Right renal cortex interstitium (tissue), 3 donors: ENCODE measurements at regions not wholly inside any gene's neighbourhood (a gene's known extent, or its start where the extent isn't known, plus 50 kb on each side); places are given as distances from the start of the nearest gene placed in this dataset.

ENCODE experiments used
- DNase-seq, 3 donors: peaks; one replicate each; pipeline ENCODE4 v3.0.0-alpha.2; 2013; ENCODE audit warnings: low read depth in 3 of 3, low spot score in 2 of 3

DNA sequence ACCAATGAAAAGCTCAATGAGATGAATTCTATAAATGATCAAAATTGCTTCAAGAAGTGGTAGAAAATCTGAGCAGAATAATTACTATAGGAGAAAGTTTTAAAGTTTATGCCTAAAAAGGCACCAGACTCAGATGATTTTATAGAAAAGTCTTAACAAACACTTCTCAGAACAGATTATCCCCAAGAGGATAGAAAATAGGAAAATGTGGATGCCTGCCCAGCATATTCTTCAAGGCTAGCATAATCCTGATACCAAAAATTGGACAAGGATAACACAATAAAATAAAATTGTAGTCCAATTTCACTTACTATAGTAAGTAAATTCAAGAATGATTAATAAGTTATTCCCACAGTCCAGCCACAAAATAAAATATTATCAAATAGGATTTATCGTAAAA is 397.0 kb downstream of the NR2F1-AS1 start:
- DNase-seq: no peak

DNA sequence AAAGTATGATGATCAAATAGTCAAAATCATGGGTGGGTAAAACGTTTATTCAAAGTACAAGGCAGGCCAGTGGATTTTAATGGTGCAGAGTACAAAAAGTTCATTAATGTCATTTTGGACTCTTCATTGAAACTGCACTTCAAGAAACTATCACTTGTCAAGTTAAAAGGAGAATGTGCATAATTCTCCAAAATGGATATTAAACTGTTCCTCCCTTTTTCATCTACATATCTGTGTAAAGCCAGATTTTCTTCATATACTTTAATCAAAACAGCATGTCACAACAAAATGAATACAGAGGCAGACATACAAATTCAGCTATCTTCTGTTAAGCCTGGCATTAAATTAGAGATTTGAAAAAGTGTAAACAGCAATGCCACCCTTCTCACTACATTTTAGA is 401.6 kb downstream of the NR2F1-AS1 start:
- no peak for DNase-seq

DNA sequence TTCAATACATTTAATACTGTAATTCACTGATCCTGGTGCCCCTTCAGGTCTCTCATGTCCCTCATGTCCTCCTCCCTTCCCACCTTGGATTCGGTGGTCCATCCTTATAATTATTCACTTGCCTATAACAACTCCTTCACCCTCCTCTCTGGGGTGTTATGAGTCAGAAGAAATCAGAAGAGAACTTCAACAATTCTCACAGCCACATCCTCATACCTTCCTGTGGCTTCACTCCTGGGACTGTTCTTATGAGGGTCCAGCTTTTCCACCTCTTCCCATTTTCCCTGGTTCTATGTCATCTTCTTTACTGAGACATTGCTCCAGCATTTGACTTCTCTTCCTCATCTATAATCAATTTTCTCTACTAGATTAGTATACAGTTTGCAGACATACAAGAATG is 406.1 kb downstream of the NR2F1-AS1 start:
- DNase-seq: no peak

GRCh38 chr5:93165559-93165958 is 415.5 kb downstream of the NR2F1-AS1 start:
- DNase-seq: no peak

GRCh38 chr5:93164690-93165089 is 416.3 kb downstream of the NR2F1-AS1 start:
- DNase-seq: no peak

- DNase-seq: no peak
Observed at GRCh38 chr5:93163010-93163663, 417.9 kb downstream of the NR2F1-AS1 start.

- DNase-seq: no peak
Observed at GRCh38 chr5:93161661-93162654, 419.1 kb downstream of the NR2F1-AS1 start.

DNA sequence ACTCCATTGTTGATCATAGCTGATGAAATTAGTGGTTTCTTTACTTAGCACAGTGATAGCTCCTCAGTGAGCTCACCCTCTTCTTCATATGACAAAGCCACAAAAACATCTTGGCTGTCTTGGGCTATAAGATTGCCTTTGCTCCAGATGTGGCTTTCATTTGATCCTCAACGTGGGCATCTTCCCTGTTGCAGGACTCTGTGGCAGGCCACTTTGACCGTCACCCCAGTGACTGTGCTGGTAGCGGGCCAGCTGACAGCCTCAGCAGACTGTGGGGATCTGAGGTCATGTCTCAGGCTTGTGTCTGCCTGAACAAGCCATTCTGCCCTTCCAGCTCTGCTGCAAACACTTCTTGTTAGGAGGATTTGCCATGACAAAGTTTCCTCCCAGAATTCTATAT is 422.2 kb downstream of the NR2F1-AS1 start:
- DNase-seq: no peak

DNA sequence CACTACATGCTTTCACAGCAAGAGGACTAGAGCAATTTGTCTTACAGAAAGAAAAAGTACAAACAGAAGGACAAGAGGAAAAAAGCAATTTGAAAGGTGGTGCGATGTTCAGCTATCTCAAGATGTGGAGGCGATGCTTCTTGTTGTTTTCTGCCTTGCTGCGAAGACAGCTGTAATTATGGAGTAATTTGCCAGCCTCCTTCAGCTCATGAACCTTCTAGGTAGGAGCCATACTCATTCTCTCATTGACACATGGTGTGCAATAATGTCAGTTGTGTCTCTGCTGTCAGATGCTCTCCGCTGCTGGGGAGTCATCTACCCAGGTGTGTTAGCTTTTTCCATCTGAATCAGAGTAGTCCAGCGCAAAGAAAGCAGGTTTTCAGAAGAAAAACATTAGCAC is 424.5 kb downstream of the NR2F1-AS1 start:
- no peak for DNase-seq

GRCh38 chr5:93154535-93154934 is 426.5 kb downstream of the NR2F1-AS1 start:
- DNase-seq: no peak

- DNase-seq: no peak
Observed at GRCh38 chr5:93153461-93153860, 427.6 kb downstream of the NR2F1-AS1 start.

- DNase-seq: no peak
Observed at GRCh38 chr5:93151896-93152295, 429.1 kb downstream of the NR2F1-AS1 start.

- DNase-seq: no peak
Observed at GRCh38 chr5:93151121-93151520, 429.9 kb downstream of the NR2F1-AS1 start.

- no peak for DNase-seq
Observed at GRCh38 chr5:93150311-93151012, 430.6 kb downstream of the NR2F1-AS1 start.

DNA sequence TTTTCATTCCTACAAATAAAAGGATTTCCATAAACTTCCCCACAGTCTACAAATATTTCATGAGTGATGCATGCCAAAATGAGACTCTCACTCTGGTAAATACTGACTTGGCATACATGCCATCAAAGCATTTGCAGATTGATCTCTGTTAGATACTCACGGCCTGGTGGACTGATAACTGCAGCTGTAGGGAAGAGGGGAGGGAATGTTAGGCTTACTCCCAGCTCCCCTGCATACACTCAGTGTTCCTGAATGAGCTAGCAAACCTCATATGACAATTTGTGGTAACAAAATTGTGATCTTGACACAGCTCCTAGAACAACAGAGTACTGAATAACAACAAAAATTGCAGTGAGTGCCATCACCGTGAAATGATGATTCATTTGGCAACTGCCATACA is 435.3 kb downstream of the NR2F1-AS1 start:
- no peak for DNase-seq

DNA sequence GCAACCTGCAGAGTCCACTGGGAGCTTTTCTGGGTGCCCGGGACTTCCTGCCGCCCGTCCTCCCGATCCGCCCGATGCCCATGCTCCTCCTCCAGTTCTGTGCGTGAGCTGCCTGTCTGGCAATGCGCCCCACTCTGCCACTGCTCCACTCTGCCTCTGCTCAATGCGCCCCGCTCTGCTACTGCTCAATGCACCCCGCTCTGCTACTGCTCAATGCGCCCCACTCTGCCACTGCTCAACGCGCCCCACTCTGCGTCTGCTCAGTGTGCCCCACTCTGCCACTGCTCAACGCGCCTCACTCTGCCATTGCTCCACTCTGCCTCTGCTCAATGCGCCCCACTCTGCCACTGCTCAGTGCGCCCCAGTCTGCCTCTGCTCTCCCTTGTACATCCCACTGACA is 436.0 kb downstream of the NR2F1-AS1 start:
- DNase-seq: no peak

DNA sequence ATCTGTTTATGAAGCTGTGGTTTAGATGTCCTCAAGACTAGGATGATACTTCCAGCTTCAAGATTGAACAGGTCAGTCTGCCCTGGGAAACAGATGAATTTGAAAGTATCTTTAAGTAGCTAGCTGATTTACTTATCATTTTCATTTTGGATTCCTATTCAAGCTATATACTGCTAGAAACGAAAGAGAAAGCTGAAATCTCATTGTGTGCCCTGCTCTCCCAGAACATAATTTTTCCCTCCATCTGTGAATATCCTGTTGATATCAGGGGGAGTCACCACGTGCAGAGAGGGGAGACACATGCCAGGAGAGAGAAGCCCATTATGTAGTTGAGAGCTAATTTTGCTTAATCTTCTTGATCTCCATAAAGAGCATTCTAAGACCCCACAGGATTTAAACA is 439.1 kb downstream of the NR2F1-AS1 start:
- no peak for DNase-seq

DNA sequence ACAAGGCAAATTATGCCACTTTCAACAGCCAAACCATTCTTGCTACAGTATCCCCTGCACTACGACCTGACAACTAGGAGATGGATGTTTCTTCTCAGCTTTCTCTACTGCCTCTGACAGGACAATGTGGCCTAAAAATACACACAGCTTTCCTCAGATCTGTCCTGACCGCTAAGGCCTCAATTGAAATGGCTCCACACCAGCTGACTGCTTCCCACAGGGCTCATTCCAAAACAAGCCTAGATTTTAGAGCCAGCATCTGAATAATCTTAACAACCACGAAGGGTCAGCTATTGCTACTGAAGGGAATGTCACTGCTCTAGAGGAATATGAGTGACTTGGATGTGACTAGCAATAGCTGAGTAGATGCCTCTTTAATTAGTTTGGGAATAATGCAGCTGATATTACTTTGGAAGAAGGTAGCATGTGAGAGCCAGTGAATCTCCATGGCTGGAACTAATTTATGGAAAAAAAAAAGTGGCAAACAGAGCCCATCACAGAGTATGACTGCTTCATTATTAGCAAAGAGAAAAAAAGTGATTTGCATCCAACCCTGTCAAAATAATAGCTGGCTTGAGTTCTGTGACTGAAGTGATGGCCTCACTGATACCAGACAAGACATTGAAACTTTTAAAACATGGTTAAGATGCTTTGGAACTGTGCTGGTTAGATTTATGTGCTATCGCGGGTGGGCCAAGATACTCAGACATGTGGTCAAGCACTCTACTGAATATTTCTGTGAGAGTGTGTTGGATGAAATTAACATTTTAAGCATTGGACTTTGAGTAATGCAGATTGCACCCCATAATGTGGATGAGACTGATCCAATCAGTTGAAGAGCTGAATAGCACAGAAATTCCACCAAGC is 450.2 kb downstream of the NR2F1-AS1 start:
- no peak for DNase-seq

GRCh38 chr5:93126634-93127033 is 454.4 kb downstream of the NR2F1-AS1 start:
- no peak for DNase-seq

DNA sequence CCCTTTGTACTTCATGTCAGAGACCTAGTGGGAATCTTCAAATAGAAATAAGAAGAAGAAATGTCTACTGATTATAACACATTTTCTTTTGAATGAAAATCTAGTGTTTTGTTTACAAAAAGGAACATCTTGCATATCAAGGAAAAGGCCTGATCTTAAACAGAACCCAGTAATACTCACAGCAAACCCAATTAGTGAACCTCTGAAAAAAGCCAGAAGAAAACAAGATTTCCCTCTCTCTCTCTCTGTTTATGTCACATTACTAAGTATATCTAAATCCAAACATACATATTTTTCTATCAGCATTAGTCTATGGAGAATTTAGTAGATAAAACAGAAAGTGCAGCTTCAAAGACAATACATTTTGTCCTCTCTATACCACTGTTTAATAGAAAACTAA is 457.9 kb downstream of the NR2F1-AS1 start:
- DNase-seq: no peak
